ENCODE measurements at regions not wholly inside any gene's neighbourhood (a gene's known extent, or its start where the extent isn't known, plus 50 kb on each side); places are given as distances from the start of the nearest gene placed in this dataset.
"Not testable (repeated sequence)": the region's sequence is repeated elsewhere in the genome, so short reads cannot be mapped to it uniquely, and the experiment has no call there.

DNA sequence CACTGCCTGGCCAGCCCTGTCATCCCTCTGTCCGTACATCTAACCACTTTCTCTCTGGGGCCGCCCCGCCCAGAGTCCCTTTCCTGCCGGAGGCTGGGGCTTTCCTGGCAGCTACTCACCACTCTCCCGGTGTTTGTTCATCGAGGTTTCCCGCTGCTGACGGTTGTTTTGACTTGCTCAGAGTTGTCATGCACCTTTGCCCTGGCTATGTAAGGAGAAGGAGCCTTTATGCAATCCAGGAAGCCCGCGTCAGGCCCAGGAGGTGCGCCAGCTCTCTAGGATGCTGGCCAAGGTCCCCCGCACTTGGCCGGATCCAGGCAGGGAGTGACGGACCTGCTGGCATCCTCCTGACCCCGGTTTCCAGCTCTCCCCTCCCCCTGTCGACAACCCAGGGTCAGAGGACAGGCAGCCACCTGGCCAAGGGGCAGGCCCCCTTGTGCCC, 51.0 kb upstream of the SIK1 start:
- peak; percentile 82 for ATAC-seq
- DNase-seq (ENCODE audit: low spot score): not testable (repeated sequence)

All from left lobe of liver (tissue), 2 donors.